GM18951 (cell line): ENCODE measurements at regions not wholly inside any gene's neighbourhood (a gene's known extent, or its start where the extent isn't known, plus 50 kb on each side); places are given as distances from the start of the nearest gene placed in this dataset.

Source experiments
- POLR2A ChIP-seq: IDR thresholded peaks from 4 replicates; pipeline ENCODE4 v1.6.1; 2011; ENCODE audit warnings: mild to moderate bottlenecking; ENCODE audit not compliant: insufficient read length, insufficient read depth; ENCODE audit errors: extremely low read depth
- in situ Hi-C: fragments of 300-500 bp; cut with MboI; formaldehyde crosslinking; loops from one replicate; pipeline ENCODE4 v1.12.0; 2022; ENCODE audit warnings: low sequenced_read_pairs, mixed read lengths, inconsistent platforms; ENCODE audit not compliant: unreplicated experiment

GRCh38 chr2:221176667-221177066, 395.4 kb downstream of the EPHA4 start:
- in situ Hi-C loops, result no loop called here

DNA sequence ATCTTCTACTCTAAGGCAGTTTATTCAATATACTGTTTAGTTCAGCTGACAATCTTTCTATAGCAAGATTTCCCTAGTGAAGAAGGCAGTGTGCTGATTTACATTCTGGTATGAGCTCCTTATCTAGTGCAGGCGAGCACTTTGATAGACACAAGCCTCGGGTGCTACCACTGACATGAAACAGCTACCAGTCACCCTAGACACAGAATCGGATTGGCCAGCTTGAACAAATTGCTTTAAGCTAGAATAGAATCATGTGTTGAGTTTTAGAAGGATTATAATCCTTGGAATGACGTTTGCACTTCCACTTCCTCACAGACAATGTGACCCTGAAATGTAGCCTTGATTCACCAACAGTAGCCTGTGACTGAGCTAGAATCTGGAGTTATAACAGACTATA, 394.0 kb downstream of the EPHA4 start:
- no peak for TF ChIP-seq POLR2A
- in situ Hi-C loops, result no loop called here

More at GRCh38 chr2:221176667-221177066, 395.4 kb downstream of the EPHA4 start:
- TF ChIP-seq POLR2A, result no peak

- no peak for TF ChIP-seq POLR2A
- in situ Hi-C loops, result no loop called here
Observed at GRCh38 chr2:221186873-221187272, 385.2 kb downstream of the EPHA4 start.

GRCh38 chr2:221189431-221190067, 382.6 kb downstream of the EPHA4 start:
- TF ChIP-seq POLR2A, result no peak
- in situ Hi-C loops, result no loop called here

DNA sequence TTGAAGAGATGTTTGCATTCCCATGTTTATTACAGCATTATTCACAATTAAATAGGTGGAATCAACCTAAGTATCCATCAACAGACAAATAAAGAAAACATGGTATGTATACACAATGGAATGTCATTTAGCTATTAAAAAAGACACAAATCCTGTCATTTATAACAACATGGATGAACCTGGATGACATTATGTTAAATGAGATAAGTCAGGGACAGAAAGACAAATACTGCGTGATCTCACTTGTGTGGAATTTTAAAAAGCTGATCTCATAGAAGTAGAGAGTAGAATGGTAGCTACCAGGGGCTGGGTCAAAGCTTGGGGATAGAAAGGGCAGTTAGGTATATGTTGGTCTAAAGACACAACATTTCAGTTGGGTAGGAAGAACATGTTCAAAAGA, 376.3 kb downstream of the EPHA4 start:
- no peak for TF ChIP-seq POLR2A
- in situ Hi-C loops, result no loop called here

- in situ Hi-C loops, result no loop called here
- no peak for TF ChIP-seq POLR2A
Observed at GRCh38 chr2:221197225-221197856, 374.8 kb downstream of the EPHA4 start.

DNA sequence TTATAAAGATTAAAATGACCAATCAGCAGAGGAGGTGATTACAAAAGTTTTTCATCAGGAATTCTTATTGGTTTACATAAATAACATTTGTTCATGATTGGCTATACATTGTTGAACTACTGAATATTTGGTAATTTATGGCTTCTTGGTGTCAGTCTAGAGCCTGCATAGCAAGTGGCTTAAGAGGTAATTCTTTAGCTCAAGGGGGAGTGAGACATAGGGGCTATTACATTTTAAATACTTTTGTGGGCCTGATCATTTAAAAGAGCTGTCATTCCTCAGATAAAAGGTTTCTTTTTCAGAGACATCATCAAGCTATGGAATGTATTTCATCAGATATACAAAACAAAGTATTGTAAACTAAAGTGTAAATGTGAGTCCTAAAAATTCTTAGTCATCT, 373.8 kb downstream of the EPHA4 start:
- no peak for TF ChIP-seq POLR2A
- in situ Hi-C loops, result no loop called here

DNA sequence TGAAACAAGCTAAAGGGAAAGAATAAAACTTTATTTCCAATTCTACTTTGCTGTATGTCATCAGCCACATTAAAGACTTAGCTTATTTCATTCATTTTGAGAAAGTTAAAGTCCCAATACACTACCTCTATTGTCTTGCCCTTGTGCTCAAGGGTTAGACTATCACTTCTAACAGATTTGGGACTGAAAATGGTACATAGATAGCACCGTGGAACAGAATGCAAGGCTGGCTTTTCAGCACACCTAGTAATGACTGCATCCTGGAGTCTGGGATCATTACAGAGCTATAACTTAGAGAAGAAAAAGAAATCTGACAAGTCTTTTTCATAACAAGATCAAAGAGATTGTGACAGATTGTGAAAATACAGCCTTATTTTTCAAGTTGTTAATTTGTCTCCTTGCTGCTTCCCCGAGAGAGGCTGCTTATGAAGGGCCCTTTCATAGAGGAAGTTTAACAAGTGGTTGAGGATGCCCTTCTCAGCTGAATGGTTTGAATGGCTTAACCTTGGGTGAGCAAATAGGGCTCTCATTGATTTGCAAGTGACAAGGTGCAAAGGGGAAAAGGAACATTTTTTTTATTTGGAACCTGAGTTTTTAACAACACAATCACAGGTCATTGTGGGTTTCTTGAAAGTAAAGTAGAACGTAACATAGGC, 371.8 kb downstream of the EPHA4 start:
- no peak for TF ChIP-seq POLR2A
- in situ Hi-C loops, result no loop called here

DNA sequence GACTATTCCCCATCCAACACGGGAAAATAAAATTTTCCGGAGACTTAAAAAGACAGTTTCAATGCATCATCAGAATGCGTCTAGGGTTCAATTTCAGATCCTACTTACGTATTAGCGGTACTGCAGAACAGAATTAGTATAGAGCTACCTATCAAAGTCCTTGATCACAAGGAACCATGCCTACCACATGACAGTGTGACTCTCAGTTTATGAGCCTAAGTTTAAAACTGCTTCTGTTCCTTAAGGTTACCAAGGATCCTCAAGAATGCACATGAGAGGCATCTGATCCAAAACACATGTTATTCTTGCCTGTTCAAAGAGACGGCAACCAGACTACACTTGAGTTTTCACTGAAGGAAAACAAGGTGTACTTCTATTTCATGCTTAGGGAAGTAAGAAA, 369.7 kb downstream of the EPHA4 start:
- in situ Hi-C loops, result no loop called here
- TF ChIP-seq POLR2A, result no peak

DNA sequence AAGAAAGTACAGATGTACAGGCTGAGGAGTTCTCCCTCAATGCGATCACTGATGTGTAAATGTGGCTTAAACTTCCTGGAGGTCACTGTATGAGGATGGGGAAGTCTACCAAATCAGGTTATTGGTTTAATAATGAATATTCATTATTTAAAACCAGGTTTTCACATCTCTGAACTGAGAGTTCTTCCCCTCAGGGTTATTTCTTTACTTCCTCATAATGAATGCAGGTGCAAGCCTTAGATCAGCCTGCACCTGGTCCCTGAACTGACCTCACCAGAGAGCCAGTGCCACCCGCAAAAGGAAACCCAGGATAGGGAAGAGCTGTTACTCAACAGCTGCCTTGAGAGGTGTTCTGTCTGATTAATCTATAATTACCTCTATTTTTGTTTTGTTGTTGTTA, 369.0 kb downstream of the EPHA4 start:
- no peak for TF ChIP-seq POLR2A
- in situ Hi-C loops, result no loop called here

- no peak for TF ChIP-seq POLR2A
- in situ Hi-C loops, result no loop called here
Observed at GRCh38 chr2:221203856-221204255, 368.2 kb downstream of the EPHA4 start.

DNA sequence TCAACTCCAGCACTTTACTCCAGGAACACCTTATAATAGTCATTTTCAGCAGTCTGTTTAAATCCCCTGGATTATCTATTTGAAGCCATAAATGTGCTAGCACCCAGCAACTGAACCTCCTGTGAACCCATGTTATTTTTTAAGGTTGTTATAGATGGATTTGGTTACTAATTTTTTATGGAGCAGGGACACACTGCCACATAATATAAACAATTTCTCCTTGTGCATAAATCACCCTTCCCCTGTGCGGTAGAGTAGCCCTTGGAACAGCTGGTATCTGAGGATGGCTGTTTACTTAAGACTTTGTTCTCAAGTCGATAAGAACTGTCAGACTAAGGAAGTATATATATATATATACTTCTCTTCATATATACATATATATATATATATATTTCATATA, 367.4 kb downstream of the EPHA4 start:
- in situ Hi-C loops, result no loop called here
- no peak for TF ChIP-seq POLR2A

- in situ Hi-C loops, result no loop called here
- TF ChIP-seq POLR2A, result no peak
Observed at GRCh38 chr2:221205103-221205673, 366.9 kb downstream of the EPHA4 start.

DNA sequence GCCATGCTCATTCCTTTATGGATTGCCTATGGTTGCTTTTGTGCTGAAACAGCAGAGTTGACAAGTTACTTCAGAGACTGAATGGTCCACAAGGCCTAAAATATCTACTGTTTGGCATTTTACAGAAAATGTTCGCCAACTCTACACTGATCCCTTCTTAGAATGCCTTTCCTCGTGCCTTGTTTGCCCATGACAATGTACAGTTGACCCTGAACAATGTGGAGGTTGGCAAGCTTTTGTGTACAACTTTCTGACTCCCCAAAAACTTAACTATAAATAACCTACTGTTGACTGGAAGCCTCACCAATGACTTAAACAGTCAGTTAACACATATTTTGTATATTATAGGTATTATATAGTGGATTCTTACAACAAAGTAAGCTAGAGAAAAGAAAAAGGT, 361.4 kb downstream of the EPHA4 start:
- no peak for TF ChIP-seq POLR2A
- in situ Hi-C loops, result no loop called here
